Activated gamma-delta T cell treated with Interleukin-2 at 50 U/mL for 16 hours (primary cell): ENCODE measurements at regions not wholly inside any gene's neighbourhood (a gene's known extent, or its start where the extent isn't known, plus 50 kb on each side); places are given as distances from the start of the nearest gene placed in this dataset.

Experiments
- DNase-seq: peaks from one replicate; pipeline ENCODE4 v3.0.0-alpha.2; 2020

GRCh38 chr4:1472911-1473518 is 66.8 kb upstream of the NKX1-1 start:
- DNase-seq = no peak

- DNase-seq = no peak
Measured at GRCh38 chr4:1472148-1472797, 66.0 kb upstream of the NKX1-1 start.

GRCh38 chr4:1471443-1472147 is 65.4 kb upstream of the NKX1-1 start:
- no peak for DNase-seq

- no peak for DNase-seq
Measured at GRCh38 chr4:1470816-1471442, 64.7 kb upstream of the NKX1-1 start.

GRCh38 chr4:1470393-1470670 is 64.1 kb upstream of the NKX1-1 start:
- no peak for DNase-seq

- DNase-seq = no peak
Measured at GRCh38 chr4:1469607-1470392, 63.6 kb upstream of the NKX1-1 start.

- no peak for DNase-seq
Measured at GRCh38 chr4:1469043-1469442, 62.8 kb upstream of the NKX1-1 start.

GRCh38 chr4:1467581-1468458 is 61.6 kb upstream of the NKX1-1 start:
- DNase-seq = no peak

- DNase-seq = no peak
Measured at GRCh38 chr4:1466863-1467165, 60.6 kb upstream of the NKX1-1 start.

- no peak for DNase-seq
Measured at GRCh38 chr4:1466034-1466862, 60.0 kb upstream of the NKX1-1 start.

- no peak for DNase-seq
Measured at GRCh38 chr4:1465173-1466033, 59.2 kb upstream of the NKX1-1 start.

- no peak for DNase-seq
Measured at GRCh38 chr4:1464581-1465171, 58.4 kb upstream of the NKX1-1 start.

GRCh38 chr4:1463927-1464540 is 57.8 kb upstream of the NKX1-1 start:
- DNase-seq = no peak

GRCh38 chr4:1463088-1463926 is 57.1 kb upstream of the NKX1-1 start:
- DNase-seq = no peak

GRCh38 chr4:1462768-1463075 is 56.5 kb upstream of the NKX1-1 start:
- no peak for DNase-seq

GRCh38 chr4:1462009-1462767 is 55.9 kb upstream of the NKX1-1 start:
- no peak for DNase-seq

GRCh38 chr4:1460967-1461868 is 55.0 kb upstream of the NKX1-1 start:
- DNase-seq = no peak
